ENCODE measurements at regions not wholly inside any gene's neighbourhood (a gene's known extent, or its start where the extent isn't known, plus 50 kb on each side); places are given as distances from the start of the nearest gene placed in this dataset.

DNA sequence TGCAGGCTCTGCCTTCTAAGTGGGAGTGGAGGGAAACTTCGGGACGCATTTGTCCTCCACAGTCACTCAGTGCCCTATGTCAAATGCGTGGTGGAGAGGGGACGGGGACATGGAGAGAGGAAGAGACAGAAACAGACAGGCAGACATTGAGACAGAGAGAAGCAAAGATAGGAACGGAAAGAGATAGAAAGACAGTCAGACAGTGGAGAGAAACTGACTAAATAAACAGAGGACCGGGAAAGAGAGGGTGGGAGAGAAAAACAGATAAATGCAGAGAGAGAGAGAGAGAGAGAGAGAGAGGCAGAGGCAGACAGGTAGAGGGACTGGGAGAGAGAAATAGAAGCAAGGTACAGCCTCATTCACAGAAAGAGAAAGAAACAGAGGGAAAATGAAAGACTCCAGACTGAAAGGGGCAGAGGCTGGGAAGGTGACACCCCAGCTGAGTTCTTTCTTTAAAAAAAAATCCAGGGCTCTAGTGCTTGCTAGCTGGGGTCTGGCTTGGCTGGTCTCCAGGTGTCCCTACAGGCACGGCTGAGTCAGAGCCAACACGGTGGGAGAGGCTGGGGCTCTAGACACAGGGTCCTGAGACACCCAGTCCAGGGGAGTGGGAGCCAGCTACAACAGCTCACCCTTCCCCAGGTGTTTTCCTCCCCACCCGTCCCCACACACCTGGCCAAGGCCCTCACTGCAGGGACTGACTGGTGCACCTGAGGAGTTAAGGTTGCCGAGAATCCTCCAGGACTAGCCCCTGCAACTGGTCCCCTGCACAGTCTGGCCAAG, 506.1 kb upstream of the PROK2 start:
- TF ChIP-seq, protein P1, sequence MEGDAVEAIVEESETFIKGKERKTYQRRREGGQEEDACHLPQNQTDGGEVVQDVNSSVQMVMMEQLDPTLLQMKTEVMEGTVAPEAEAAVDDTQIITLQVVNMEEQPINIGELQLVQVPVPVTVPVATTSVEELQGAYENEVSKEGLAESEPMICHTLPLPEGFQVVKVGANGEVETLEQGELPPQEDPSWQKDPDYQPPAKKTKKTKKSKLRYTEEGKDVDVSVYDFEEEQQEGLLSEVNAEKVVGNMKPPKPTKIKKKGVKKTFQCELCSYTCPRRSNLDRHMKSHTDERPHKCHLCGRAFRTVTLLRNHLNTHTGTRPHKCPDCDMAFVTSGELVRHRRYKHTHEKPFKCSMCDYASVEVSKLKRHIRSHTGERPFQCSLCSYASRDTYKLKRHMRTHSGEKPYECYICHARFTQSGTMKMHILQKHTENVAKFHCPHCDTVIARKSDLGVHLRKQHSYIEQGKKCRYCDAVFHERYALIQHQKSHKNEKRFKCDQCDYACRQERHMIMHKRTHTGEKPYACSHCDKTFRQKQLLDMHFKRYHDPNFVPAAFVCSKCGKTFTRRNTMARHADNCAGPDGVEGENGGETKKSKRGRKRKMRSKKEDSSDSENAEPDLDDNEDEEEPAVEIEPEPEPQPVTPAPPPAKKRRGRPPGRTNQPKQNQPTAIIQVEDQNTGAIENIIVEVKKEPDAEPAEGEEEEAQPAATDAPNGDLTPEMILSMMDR (IDR thresholded peaks at IDR 0.05 in 4 of 5, conservative IDR thresholded peaks at IDR 0.05 in 1 of 5): no peak
- TF ChIP-seq POLR2A (IDR thresholded peaks at IDR 0.05): no peak

Data from gastrocnemius medialis (tissue), 4 donors.